D721Med (cell line): ENCODE measurements at regions not wholly inside any gene's neighbourhood (a gene's known extent, or its start where the extent isn't known, plus 50 kb on each side); places are given as distances from the start of the nearest gene placed in this dataset.
"Not testable (repeated sequence)": the region's sequence is repeated elsewhere in the genome, so short reads cannot be mapped to it uniquely, and the experiment has no call there.

ENCODE experiments used
- DNase-seq: peaks from one replicate; pipeline ENCODE4 v3.0.0; 2011; ENCODE audit warnings: low spot score; ENCODE audit not compliant: insufficient read length
- FAIRE-seq: peaks from 2 replicates; lab custom pipeline; 2011; peaks lifted over from hg19 to GRCh38; lab: Jason Lieb, UNC
- TF ChIP-seq, protein P1 (sequence below): IDR thresholded peaks from 2 replicates; pipeline ENCODE4 v1.5.1; 2012; ENCODE audit warnings: mild to moderate bottlenecking, control low read depth; ENCODE audit not compliant: insufficient read depth; ENCODE audit errors: missing control alignments

DNA sequence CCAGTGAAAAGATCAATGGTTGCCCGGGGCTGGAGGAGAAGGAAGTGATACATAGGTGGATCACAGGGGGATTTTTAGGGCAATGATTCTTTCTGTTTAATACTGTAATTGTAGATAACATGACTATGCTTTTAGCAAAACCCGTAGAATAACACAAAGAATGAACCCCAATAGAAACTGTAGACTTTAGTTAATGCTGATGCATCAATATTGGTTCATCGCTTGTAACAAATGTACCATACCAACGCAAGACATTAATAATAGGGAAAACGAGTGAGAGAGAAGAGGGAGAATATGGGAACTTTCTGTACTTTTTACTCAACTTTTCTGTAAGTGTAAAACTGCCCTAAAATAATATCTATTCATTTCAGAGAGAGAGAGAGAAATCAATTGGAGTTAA is 383.3 kb upstream of the ATP11B start:
- DNase-seq (no peak), FAIRE-seq (no peak)
- TF ChIP-seq, protein P1, sequence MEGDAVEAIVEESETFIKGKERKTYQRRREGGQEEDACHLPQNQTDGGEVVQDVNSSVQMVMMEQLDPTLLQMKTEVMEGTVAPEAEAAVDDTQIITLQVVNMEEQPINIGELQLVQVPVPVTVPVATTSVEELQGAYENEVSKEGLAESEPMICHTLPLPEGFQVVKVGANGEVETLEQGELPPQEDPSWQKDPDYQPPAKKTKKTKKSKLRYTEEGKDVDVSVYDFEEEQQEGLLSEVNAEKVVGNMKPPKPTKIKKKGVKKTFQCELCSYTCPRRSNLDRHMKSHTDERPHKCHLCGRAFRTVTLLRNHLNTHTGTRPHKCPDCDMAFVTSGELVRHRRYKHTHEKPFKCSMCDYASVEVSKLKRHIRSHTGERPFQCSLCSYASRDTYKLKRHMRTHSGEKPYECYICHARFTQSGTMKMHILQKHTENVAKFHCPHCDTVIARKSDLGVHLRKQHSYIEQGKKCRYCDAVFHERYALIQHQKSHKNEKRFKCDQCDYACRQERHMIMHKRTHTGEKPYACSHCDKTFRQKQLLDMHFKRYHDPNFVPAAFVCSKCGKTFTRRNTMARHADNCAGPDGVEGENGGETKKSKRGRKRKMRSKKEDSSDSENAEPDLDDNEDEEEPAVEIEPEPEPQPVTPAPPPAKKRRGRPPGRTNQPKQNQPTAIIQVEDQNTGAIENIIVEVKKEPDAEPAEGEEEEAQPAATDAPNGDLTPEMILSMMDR, result no peak

DNA sequence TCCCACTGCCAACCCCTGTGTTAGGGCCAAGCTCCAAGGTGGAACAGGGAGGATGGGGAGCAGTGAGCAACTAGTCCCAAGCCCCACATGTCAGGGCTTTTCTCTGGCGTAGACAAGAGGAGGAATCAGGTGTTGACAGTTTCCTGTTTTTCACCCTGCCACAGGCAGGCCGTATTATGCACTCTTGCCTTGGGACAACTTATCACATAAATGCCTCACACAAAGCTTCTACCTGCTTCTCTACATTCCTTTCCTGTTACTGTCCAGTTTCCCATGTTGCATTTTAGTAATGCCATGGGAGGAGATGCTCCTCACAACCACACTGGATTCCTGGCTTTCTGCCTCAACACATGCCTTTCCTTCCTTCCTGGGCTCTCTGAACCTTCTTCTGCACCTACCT is 381.2 kb upstream of the ATP11B start:
- FAIRE-seq (no peak), DNase-seq (no peak)
- TF ChIP-seq, protein P1, result no peak

DNA sequence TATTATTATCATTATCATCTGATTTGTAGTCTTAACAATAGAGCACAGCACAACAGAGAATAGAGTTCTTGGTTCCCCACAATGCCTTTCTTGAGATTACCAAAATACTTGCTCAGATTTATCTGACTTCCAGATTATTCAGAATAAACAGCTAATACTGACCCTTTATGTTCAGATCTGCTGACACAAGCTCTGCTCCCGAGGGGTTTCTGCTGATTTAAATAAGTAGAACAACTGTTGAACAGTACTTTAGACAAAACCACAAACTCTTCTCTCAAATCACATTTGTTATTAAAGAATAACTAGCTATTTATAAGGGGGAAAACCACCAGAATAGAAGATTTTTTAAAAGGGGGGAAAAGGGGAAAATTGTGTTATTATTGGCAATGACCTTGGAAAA is 380.2 kb upstream of the ATP11B start:
- TF ChIP-seq, protein P1, result no peak
- FAIRE-seq (no peak), DNase-seq (no peak)

DNA sequence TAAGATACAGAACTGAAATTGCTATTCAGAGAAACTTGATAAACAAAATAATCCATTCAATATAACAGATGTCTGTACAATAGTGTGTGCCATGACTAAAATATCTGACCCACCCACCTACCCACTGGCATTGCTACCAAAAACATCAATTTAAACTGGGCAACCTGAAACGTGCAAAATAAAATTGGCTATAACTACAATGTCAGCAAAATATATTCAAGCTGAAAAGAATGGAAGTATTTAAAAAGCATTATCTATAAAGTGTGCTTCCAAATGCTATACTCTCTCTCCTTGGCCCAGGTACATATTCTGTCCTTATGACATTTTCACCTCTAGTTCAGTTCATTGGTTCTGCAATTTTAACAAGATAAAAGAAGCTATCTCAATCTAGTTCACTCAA is 379.6 kb upstream of the ATP11B start:
- TF ChIP-seq, protein P1, result no peak
- FAIRE-seq (no peak), DNase-seq (no peak)

DNA sequence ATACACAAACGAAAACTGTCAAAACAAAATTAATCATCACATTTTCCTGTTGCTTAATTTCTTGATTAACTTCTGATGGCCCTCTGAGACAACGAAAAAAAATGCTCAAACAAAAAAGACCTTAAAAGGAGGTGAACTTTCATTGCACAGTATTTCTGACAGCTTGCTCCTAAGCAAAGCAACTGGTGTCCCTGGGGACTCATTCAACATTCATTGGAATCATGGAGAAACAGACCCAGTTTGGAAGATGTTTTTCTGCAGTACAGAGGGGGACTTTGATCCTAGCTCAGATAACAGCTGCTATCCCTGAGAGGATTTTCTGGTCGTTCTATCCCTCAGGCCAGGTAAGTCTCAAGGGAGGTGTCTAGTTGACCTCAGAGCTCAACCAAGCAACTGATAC is 378.7 kb upstream of the ATP11B start:
- no peak for DNase-seq
- no peak for FAIRE-seq
- TF ChIP-seq, protein P1, result no peak

DNA sequence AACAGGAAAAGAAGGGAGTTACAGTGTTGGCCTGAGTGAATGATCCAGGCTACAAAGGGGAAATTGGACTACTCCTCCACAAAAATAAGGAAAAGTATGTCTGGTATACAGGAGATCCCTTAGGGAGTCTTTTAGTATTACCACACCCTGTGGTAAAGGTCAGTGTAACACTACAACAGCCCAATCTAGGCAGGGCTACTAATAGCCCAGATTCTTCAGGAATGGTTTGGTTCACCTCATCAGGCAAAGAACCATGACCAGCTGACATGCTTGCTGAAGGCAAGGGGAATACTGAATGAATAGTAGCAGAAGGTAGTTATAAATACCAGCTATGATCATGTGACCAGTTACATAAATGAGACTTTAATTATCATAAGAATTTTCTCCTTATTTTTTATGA is 372.6 kb upstream of the ATP11B start:
- DNase-seq, result no peak
- TF ChIP-seq, protein P1, result no peak
- FAIRE-seq, result no peak

DNA sequence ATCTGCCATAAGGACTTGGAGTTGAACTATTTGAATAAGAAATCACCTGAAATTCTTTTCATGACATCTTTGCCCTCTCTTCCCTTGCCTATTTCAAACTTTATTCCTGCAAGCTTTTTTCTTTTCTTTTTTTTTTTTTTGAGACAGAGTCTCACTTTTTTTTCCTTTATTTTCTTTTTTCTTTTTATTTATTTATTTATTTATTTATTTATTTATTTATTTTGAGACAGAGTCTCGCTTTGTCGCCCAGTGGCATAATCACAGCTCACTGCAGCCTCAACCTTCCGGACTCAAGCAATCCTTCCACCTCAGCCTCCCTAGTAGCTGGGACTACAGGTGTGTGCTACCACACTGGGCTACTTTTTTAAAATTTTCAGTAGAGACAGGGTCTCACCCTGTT is 369.3 kb upstream of the ATP11B start:
- TF ChIP-seq, protein P1, result no peak
- FAIRE-seq, result no peak
- no peak for DNase-seq

DNA sequence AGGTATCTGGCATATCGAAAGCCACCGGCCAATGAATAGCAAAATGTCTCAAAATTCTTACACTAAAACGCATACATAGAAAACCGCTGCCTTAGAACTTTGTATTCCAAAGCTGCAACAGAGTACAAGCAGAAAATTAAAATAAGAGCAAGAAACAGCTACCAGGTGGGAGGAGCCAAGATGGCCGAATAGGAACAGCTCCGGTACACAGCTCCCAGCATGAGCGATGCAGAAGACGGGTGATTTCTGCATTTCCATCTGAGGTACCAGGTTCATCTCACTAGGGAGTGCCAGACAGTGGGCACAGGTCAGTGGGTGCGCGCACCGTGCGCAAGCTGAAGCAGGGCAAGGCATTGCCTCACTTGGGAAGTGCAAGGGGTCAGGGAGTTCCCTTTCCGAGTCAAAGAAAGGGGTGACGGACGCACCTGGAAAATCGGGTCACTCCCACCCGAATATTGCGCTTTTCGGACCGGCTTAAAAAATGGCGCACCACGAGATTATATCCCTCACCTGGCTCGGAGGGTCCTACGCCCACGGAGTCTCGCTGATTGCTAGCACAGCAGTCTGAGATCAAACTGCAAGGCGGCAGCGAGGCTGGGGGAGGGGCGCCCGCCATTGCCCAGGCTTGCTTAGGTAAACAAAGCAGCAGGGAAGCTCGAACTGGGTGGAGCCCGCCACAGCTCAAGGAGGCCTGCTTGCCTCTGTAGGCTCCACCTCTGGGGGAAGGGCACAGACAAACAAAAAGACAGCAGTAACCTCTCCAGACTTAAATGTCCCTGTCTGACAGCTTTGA is 367.2 kb upstream of the ATP11B start:
- not testable (repeated sequence) for DNase-seq, FAIRE-seq

DNA sequence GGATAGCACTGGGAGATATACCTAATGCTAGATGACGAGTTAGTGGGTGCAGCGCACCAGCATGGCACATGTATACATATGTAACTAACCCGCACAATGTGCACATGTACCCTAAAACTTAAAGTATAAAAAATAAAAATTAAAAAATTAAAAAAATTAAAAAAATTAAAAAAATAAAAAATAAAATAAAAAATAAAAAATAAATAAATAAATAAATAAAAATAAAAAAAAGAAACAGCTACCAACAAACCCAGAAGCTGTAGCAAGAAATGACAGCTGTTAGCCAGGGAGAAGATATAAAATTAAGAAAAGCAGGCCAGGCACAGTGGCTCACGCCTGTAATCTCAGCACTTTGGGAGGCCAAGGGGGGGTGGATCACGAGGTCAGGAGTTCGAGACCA is 361.3 kb upstream of the ATP11B start:
- not testable (repeated sequence) for DNase-seq, FAIRE-seq
